ENCODE measurements at regions not wholly inside any gene's neighbourhood (a gene's known extent, or its start where the extent isn't known, plus 50 kb on each side); places are given as distances from the start of the nearest gene placed in this dataset.

DNA sequence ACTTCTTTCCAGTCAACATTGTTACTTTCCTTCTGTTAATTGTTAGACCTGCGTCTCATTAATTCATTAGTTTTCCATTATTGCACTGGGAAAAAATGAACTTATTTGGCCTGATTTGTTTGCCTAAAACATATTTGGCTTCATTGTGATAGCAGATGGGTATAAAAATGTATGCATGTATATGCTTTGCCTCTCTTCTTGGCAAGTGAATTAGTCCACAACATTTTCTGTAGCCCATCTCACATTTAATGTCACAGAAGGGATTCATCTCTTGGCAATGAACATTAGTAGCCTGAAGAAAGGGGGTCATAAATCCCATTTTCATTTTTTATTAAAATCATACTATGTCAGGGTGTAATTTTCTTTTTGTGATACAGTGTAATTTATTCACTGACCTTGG, 125.2 kb downstream of the TUSC7 start:
- Histone ChIP-seq H3K27me3 (replicated peaks in 1 of 4; ENCODE audit: control insufficient read depth in 3 of 4, extremely low read depth in 1 of 4, insufficient read depth in 3 of 4, low read length in 3 of 4) (no peaks in the 10 kb centered on the region), H3K4me2 (ENCODE audit: insufficient read depth in 1 of 2, low read depth in 2 of 2, low read length in 2 of 2) (no peak overlapping the region), H3K27ac (ENCODE audit: low read depth, low read length) (no peak overlapping the region), H3K23ac (ENCODE audit: insufficient read length) (no peak overlapping the region), H2BK12ac (ENCODE audit: low read depth, low read length) (no peak overlapping the region), H3K36me3 (ENCODE audit: control insufficient read depth in 2 of 4, insufficient read depth in 4 of 4, low read length in 3 of 4) (no peaks in the 10 kb centered on the region), H3K4ac (replicated peaks; ENCODE audit: insufficient read length, low read depth, low read length) (no peak overlapping the region), H3K14ac (ENCODE audit: insufficient read length) (no peak overlapping the region), H3K56ac (replicated peaks; ENCODE audit: insufficient read length, low read depth, low read length) (no peak overlapping the region), H3K23me2 (ENCODE audit: low read depth, low read length) (no peaks in the 10 kb centered on the region), H2BK120ac (replicated peaks; ENCODE audit: low read depth, low read length) (no peak overlapping the region), H4K5ac (ENCODE audit: insufficient read length, low read depth, low read length) (no peak overlapping the region), H2AK5ac (ENCODE audit: low read depth, low read length) (no peak overlapping the region), H4K20me1 (replicated peaks in 1 of 2; ENCODE audit: control insufficient read depth in 1 of 2, insufficient read depth in 2 of 2, low read length in 2 of 2) (no peaks in the 10 kb centered on the region), H3K79me2 (ENCODE audit: control insufficient read depth in 1 of 2, insufficient read depth in 2 of 2, low read length in 2 of 2) (no peaks in the 10 kb centered on the region), H2BK15ac (ENCODE audit: low read length) (no peak overlapping the region), H4K8ac (ENCODE audit: extremely low read depth, insufficient read depth, low read length) (no peak overlapping the region), H2BK20ac (ENCODE audit: low read length) (no peak overlapping the region), H2AFZ (ENCODE audit: low read length) (no peak overlapping the region), H4K91ac (replicated peaks; ENCODE audit: insufficient read length, low read length) (no peak overlapping the region), H3K18ac (ENCODE audit: extremely low read depth, low read length) (no peak overlapping the region), H3K79me1 (ENCODE audit: low read depth, low read length) (no peaks in the 10 kb centered on the region), H2BK5ac (ENCODE audit: low read depth, low read length) (no peak overlapping the region), H3K4me3 (ENCODE audit: extremely low read depth in 1 of 4, insufficient read depth in 2 of 4, low read depth in 3 of 4, low read length in 4 of 4) (no peak overlapping the region), H3K9me3 (ENCODE audit: insufficient read depth in 2 of 2, low read depth in 1 of 2, low read length in 1 of 2) (no peaks in the 10 kb centered on the region), H3K9ac (replicated peaks in 1 of 4; ENCODE audit: extremely low read depth in 1 of 4, low read depth in 3 of 4, low read length in 3 of 4) (no peak overlapping the region), H3K4me1 (replicated peaks in 1 of 4; ENCODE audit: control insufficient read depth in 3 of 4, insufficient read depth in 4 of 4, low read length in 3 of 4) (peaks cover 0 to 3% (median 0%) of the 10 kb centered on the region in 4 experiments; a peak in 1 of 7 replicates)
- WGBS, 2 experiments (ENCODE audit: extremely low coverage in 1 of 2, insufficient coverage in 1 of 2, insufficient read length in 1 of 2, insufficient replicate concordance in 2 of 2, low coverage in 1 of 2, low lambda C conversion rate in 2 of 2, missing lambda C conversion rate in 1 of 2): 97% methylated on average over 1 of the region's 1 CpG; no CpG with 5 or more reads in 1 of the 2 experiments
- no peak for FAIRE-seq
- no peak for TF ChIP-seq RAD21 (IDR thresholded peaks at IDR 0.05 in 1 of 2, conservative IDR thresholded peaks at IDR 0.05 in 1 of 2; ENCODE audit: low read depth in 2 of 2, low read length in 2 of 2)
- TF ChIP-seq KDM4A (IDR thresholded peaks at IDR 0.05; ENCODE audit: low read depth, low read length, severe bottlenecking): no peak
- TF ChIP-seq TEAD4 (IDR thresholded peaks at IDR 0.05; ENCODE audit: low read depth, low read length): no peak
- TF ChIP-seq TAF7 (optimal IDR thresholded peaks at IDR 0.05; ENCODE audit: borderline replicate concordance, low read depth, low read length): no peak
- TF ChIP-seq ASH2L (IDR thresholded peaks at IDR 0.05; ENCODE audit: low read length): no peak
- no peak for TF ChIP-seq HDAC6 (IDR thresholded peaks at IDR 0.05; ENCODE audit: low read depth, low read length)
- TF ChIP-seq, protein P1, sequence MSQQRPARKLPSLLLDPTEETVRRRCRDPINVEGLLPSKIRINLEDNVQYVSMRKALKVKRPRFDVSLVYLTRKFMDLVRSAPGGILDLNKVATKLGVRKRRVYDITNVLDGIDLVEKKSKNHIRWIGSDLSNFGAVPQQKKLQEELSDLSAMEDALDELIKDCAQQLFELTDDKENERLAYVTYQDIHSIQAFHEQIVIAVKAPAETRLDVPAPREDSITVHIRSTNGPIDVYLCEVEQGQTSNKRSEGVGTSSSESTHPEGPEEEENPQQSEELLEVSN (IDR thresholded peaks at IDR 0.05): no peak
- no peak for TF ChIP-seq NANOG (IDR thresholded peaks at IDR 0.05; ENCODE audit: insufficient read depth, low read depth, low read length, poor library complexity, severe bottlenecking)
- TF ChIP-seq POU5F1 (IDR thresholded peaks at IDR 0.05; ENCODE audit: low read depth, low read length): no peak
- ChIA-PET CTCF (ENCODE audit: partially characterized antibody) (no interaction called here), POLR2A (ENCODE audit: partially characterized antibody) (no interaction called here)
- DNase-seq (ENCODE audit: low read depth in 1 of 2, low spot score in 2 of 2): no peak
